Left ventricle myocardium inferior (tissue), 1 donor: ENCODE measurements at regions not wholly inside any gene's neighbourhood (a gene's known extent, or its start where the extent isn't known, plus 50 kb on each side); places are given as distances from the start of the nearest gene placed in this dataset.

Source experiments
- DNase-seq: peaks from one replicate; pipeline ENCODE4 v3.0.0-alpha.2; 2020
- H3K27ac ChIP-seq: fragments of 200-600 bp; replicated peaks from 2 replicates; pipeline ENCODE4 v1.8.0; 2021
- H3K27me3 ChIP-seq: fragments of 200-600 bp; 2 replicates; pipeline ENCODE4 v1.8.0; 2021; ENCODE audit warnings: low read depth
- H3K36me3 ChIP-seq: fragments of 200-600 bp; 2 replicates; pipeline ENCODE4 v1.8.0; 2021
- H3K4me1 ChIP-seq: fragments of 200-600 bp; 2 replicates; pipeline ENCODE4 v1.8.0; 2021
- H3K4me3 ChIP-seq: fragments of 200-600 bp; 2 replicates; pipeline ENCODE4 v1.8.0; 2021; ENCODE audit warnings: mild to moderate bottlenecking, moderate library complexity
- H3K9me3 ChIP-seq: fragments of 200-600 bp; replicated peaks from 2 replicates; pipeline ENCODE4 v1.8.0; 2021
- CTCF ChIP-seq: fragments of 200-600 bp; IDR thresholded peaks from 2 replicates; pipeline ENCODE4 v1.8.0; 2021; ENCODE audit warnings: antibody characterized with exemption, mild to moderate bottlenecking, borderline replicate concordance
- intact Hi-C: fragments of 100-400 bp; cut with micrococcal nuclease; formaldehyde crosslinking; loops from one replicate; pipeline ENCODE4 v1.11.0; 2022
- donor health status: DM: no; HTN: yes; CAD: no; lungs with severe emphysema.

DNA sequence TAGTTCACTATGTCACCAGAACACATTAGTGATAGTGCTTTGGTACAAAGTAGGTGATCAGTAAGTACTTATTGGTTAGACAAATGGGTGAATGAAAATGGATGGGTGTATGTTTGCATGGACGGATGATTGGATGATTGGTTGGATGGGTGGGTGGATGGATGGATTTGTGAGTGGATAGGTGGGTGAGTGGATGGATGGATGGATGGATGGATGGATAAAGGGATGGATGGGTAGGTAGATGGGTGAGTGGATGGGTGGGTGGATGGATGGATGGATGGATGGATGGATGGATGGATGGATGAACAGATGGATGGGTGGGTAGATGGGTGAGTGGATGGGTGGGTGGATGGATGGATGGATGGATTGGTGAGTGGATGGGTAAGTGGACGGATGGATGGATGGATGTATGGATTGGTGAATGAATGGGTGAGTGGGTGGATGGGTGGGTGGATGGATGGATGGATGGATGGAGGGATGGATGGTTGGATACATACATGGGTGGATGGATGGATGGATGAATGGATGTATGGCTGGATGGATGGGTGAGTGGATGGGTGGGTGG, 225.3 kb upstream of the GSE1 start:
- Histone ChIP-seq H3K27me3 (no peaks in the 10 kb centered on the region), H3K9me3 (no peaks in the 10 kb centered on the region), H3K36me3 (no peaks in the 10 kb centered on the region), H3K27ac (no peak overlapping the region), H3K4me1 (peaks cover 5% of the 10 kb centered on the region), H3K4me3 (no peak overlapping the region)
- no peak for DNase-seq
- TF ChIP-seq CTCF = no peak
- intact Hi-C loops = no loop called here

- TF ChIP-seq CTCF = no peak
- H3K27me3 ChIP-seq = no peaks in the 10 kb centered on the region
- H3K27ac ChIP-seq = peak overlapping the region; percentile 42
- H3K36me3 ChIP-seq = no peaks in the 10 kb centered on the region
- H3K9me3 ChIP-seq = no peaks in the 10 kb centered on the region
- no peak overlapping the region for H3K4me3 ChIP-seq
- intact Hi-C loops = no loop called here
- H3K4me1 ChIP-seq = peaks cover 19% of the 10 kb centered on the region
- DNase-seq = peak; percentile 7
Observed at GRCh38 chr16:85389679-85390470, 223.2 kb upstream of the GSE1 start.

DNA sequence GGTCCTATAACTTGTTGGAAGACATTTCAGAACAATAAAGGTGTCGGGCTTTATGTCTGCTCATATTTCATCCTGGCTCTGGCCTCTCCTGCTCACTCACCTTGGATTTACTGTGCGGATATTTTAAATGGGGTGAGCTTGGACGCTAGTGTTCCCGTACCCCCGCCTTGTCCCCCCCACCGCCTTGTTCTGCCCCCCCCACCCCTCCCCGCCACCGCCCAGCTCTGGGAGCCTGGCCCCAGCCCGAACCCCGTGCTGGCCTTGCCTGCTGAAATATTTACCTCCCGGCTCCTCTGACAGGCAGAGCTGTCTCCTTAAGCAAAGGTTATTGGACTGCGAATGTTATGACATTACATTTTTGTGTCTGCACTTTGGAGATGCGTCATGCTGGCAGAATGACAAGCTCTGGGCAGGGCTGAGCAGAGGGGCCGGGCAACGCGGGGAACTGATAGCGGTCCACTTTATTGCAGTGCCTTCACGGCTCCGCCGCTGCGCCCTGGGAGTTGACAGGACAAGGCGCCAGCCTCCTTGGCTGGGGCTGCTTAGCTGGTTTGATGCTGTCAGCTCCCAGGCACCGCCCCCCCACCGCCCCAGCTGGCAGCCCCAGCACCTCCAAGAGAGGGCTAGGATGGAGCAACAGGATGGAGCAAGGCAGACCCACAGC, 222.5 kb upstream of the GSE1 start:
- no peak overlapping the region for H3K4me3 ChIP-seq

GRCh38 chr16:85391175-85391707, 221.9 kb upstream of the GSE1 start:
- no peaks in the 10 kb centered on the region for H3K27me3 ChIP-seq
- no peaks in the 10 kb centered on the region for H3K36me3 ChIP-seq
- peak overlapping the region; percentile 44 for H3K27ac ChIP-seq
- no peak overlapping the region for H3K4me3 ChIP-seq
- DNase-seq = no peak
- H3K4me1 ChIP-seq = peaks cover 33% of the 10 kb centered on the region
- H3K9me3 ChIP-seq = no peaks in the 10 kb centered on the region
- intact Hi-C loops = no loop called here
- TF ChIP-seq CTCF = no peak

More for the DNA sequence above, 222.5 kb upstream of the GSE1 start:
- no peak for TF ChIP-seq CTCF
- peak; percentile 68 for DNase-seq
- Histone ChIP-seq H3K27me3 (no peaks in the 10 kb centered on the region), H3K36me3 (no peaks in the 10 kb centered on the region), H3K9me3 (no peaks in the 10 kb centered on the region), H3K4me1 (peaks cover 27% of the 10 kb centered on the region), H3K27ac (peak overlapping the region; percentile 44)
- intact Hi-C loops = no loop called here

DNA sequence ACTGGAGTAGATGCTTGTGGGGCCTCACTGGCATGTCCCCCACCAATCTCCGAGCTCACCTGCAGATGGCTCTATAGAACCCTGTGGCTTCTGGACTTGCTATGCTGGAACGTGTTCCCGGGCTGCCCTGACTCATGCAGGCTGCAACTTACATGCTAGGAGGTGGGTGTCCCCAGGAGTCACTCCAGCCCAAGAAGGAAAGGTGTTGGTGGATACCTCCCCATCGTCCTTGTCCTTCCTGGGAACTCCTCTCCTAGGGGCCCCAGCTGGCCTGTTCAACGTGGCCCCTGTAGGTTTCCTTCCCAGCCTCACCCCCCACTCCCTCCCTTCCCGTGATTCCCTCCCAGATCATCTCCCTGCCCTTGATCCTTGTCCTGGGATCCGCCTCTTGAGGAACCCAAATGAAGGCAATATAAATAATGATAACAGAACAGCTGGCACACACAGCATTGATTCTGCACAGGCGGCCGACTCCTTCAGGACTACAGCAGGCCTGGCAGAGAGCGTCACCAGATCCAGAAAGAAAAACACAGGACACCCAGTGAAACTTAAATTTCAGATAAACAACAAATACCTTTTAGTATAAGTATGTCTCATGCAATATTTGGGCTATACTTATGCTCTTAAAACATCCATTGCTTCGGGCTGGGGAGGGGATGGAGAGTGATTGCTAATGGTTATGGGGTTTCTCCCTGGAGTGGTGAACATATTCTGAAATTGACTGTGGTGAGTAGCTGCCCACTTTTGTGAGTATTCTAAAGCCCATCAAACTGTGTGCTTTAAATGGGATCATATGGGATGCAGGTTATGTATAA, 221.1 kb upstream of the GSE1 start:
- Histone ChIP-seq H3K9me3 (no peaks in the 10 kb centered on the region), H3K4me1 (peaks cover 37% of the 10 kb centered on the region), H3K27me3 (no peaks in the 10 kb centered on the region), H3K4me3 (no peak overlapping the region), H3K27ac (no peak overlapping the region), H3K36me3 (no peaks in the 10 kb centered on the region)
- no peak for TF ChIP-seq CTCF
- intact Hi-C loops = no loop called here
- DNase-seq = peak; percentile 9
